ENCODE measurements at regions not wholly inside any gene's neighbourhood (a gene's known extent, or its start where the extent isn't known, plus 50 kb on each side); places are given as distances from the start of the nearest gene placed in this dataset.

- TF ChIP-seq POLR2AphosphoS5 (IDR thresholded peaks at IDR 0.05; ENCODE audit: low read depth, low read length) (no peak), POLR2A (IDR thresholded peaks at IDR 0.05; ENCODE audit: borderline replicate concordance, extremely low read depth, insufficient read depth, insufficient read length) (no peak), CTCF (IDR thresholded peaks at IDR 0.05 in 2 of 3, conservative IDR thresholded peaks at IDR 0.05 in 1 of 3; ENCODE audit: borderline replicate concordance in 1 of 3, insufficient read depth in 1 of 3, low read depth in 2 of 3, low read length in 2 of 3) (no peak), YY1 (IDR thresholded peaks at IDR 0.05; ENCODE audit: extremely low read depth, insufficient replicate concordance, low read depth, low read length) (no peak), SRF (IDR thresholded peaks at IDR 0.05; ENCODE audit: low read depth) (no peak), TCF7L2 (IDR thresholded peaks at IDR 0.05; ENCODE audit: borderline replicate concordance, extremely low read depth, insufficient read depth, insufficient read length) (no peak), EZH2 (IDR thresholded peaks at IDR 0.05) (no peak)
These were observed 530.0 kb downstream of the ZNF804A start for GRCh38 chr2:185128346-185128745.

Data from HCT116 (cell line).